HG03520 (cell line): ENCODE measurements at regions not wholly inside any gene's neighbourhood (a gene's known extent, or its start where the extent isn't known, plus 50 kb on each side); places are given as distances from the start of the nearest gene placed in this dataset.
"Not testable (repeated sequence)": the region's sequence is repeated elsewhere in the genome, so short reads cannot be mapped to it uniquely, and the experiment has no call there.

Experiments used
- ATAC-seq: cut with Tn5 transposase; IDR thresholded peaks from one replicate; pipeline ENCODE4 v1.9.1; 2021; ENCODE audit warnings: mild to moderate bottlenecking, moderate library complexity; ENCODE audit not compliant: unreplicated experiment

DNA sequence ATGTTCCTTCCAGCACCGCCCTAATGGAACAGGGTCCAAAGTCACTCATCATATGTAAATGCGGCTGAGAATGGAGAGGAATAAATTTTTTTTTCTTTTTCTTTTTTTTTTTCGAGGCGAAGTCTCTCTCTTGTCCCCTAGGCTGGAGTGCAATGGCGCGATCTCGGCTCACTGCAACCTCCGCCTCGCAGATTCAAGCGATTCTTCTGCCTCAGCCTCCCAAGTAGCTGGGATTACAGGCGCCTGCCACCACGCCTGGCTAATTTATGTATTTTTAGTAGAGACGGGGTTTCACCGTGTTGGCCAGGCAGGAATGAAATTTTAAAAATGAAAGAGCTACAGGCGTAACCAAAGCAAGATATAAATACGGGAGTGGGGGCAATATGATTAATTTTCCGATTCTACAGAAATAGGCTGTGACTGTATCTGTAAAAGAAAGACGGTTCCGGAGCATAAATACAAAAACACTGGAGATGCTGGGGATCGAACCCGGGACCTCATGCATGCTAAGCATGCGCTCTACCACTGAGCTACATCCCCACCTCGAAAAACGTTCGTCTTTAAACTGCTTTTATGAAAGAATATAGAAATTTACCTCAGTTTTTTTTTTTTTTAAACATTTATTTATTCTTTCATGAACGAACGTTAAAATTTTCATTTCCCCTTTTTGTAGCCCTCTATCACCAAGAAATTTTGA, 132.2 kb downstream of the GPX5 start:
- no peak for ATAC-seq

DNA sequence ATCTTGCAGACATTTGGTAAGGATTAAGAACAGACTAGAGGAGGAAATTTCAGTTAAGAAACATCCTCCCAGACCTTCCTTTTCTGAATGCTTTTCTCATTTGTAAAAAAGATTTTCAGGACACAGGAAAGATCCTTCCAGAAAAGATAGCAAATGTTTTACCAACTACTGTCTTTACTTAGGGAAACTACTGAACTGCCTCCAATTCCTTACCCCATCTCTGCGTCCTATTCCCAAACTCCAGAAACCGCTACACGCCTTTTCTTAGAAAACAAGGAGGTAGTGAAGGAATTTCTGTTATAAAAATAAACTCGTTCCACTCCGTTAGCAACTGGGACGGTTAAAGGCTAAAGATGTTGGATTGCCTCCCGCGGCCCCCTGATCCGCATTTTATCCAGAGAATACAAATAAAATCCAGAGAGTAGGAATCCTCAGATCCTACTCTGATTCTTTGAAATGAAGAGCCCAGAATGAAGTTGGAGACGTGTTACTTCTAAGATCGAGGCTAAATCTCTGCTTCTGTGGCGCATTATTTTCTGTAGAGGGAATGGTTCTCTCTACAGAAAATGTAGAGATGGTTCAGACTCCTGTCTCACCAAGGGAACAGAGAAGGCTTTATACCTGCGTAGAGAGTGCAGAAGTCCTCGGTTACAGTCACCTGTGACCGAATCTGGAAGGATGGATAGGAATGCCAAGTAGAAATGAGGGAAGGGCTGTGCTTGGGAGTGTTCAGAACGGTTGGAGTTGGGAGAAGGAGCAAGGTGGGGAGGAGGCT, 133.0 kb downstream of the GPX5 start:
- ATAC-seq: no peak

DNA sequence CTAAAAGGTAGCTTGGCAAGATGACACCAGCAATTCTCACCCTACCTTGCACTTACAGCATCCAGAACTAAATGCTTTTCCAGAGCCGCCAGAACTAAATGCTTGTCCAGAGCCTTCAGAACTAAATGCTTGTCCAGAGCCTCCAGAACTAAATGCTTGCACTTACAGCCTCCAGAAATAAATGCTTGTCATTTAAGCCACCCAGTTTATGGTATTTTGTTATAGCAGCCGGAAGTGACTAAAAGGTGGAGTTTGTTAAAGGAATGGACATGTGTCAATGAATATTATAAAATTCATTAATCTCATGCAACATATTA, 133.5 kb downstream of the GPX5 start:
- ATAC-seq: no peak

DNA sequence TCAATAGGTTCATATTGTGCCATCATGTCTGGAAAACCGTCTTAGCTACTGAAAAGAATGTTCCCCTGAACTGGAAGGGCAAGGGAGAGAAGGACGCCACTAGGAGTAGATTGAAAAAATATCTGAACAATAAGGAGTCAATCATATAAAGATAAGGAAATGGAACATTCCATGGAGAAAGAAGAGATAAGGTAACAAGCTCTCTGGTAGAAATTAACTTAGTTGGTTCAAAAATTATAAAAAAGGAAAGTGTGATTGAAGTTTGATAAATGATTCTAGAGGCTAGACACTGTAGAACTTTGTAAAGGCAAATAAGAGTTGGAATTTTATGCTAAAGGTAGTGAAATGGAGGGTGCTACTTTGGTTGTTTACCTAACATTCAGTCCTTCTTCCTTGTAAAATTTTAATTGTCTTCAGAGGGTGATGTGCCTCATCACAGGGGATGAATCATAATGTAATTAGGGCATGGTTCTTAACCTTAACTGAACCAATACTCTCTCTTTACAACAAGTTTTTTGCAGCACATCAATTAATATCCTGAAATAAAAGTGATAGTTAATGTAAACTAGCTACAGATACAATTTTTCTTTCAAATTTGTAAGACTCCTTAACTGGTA, 135.5 kb downstream of the GPX5 start:
- ATAC-seq: no peak

DNA sequence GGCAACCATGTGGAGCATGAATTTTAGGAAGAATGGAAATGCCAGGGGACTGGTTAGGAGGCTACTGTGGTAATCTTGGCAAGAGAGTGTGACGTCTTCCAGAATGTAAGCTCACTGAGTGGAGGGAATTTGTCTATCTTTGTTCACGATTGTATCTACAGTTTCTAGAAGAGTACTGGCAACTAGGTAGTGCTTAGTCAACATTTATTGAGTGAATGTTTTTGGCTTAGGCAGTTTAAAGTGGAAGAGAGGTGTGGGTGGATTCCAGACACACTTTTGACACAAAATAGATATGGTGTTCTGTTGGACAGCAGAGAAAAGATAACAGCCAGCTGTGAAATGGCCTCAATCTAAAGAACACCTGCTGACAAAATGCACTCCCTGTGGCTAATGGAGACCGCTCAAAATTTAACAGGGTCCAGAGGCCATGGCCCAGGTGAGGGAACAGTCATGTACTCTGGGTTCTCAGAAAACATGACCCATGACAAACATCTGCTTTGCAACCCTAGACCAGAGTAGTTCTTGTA, 139.3 kb downstream of the GPX5 start:
- ATAC-seq: no peak

DNA sequence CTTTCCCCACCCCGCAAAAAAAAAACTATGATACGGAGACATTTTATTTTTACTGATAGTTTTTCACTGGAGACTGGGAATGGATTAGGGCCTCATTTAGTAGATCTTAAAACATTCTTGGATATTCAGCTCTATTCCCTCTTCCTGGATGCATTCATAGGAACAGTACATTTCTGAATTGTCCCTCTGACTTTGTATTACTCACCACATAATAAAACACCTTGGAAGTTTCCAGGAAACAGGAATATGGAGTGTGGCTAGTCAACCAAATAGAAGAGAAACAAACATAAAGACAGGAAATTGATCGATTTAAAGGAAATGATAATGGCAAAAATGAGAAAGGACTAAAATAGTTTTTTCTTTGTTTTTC, 147.7 kb downstream of the GPX5 start:
- ATAC-seq: no peak

DNA sequence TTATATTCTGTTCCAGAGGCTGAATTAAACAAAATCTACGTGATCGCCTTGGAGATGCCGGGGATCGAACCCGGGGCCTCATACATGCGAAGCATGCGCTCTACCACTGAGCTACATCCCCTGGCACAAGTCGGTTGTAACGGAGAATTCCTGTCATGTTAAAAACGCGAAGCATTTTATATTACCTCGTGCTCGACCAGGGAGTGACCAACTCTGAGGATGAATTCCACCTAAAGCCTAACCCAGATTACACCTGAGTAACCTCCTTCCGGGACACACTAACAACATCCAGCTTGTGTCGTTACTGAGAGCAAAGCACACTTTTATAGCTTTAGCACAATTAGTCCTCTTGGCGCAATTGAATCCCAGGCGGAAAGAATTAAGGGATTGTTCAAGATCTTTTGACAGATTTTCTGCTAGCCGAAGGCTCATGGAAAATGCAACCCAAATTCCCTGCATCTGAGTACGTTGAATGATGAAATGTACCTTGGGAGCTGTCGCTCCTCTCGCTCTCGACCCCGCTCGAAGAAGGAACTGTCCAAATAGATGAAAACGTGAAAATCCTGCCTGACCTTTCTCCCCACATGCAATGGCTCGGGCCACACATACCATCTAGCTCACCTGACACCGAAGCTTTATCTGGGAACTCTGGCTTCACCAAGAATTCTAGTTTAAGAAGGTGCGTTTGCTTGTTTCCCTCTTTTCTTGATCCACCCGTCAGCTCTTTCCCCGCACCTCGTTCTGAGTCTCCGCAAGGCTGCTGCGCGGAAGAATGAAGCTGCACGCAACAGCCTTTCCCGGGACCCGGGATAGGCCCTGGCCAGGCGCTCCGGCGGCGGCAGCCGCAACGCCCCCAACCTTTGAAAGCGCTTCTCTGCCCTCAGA, 148.3 kb downstream of the GPX5 start:
- ATAC-seq: no peak

DNA sequence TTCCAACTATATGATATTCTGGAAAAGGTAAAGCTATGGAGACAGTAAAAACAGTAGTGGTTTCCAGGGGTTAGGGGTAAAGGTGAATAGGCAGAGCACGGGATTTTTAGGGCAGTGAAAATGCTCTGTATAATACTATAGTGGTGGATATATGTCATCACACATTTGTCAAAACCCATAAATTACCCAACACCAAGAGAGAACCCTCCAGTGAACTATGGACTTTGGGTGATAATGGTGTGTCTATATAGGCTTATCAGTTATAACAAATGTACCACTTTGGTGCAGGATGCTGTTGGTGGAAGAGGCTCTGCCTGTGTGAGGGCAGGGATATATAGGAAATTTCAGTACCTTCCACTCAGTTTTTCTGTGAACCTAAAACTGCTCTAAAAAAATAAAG, 149.9 kb downstream of the GPX5 start:
- ATAC-seq: no peak

DNA sequence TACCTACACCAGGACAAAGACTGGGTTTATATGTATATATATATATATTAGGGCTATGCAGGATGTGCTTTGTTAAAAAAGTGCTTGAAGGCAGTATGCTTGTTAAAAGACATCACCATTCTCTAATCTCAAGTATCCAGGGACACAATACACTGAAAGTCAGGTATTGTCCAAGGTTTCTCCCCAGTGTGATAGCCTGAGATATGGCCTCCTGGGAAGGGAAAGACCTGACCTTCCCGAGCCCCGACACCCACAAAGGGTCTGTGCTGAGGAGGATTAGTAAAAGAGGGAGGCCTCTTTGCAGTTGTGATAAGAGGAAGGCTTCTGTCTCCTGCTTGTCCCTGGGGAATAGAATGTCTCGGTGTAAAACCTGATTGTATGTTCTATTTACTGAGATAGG, 156.9 kb downstream of the GPX5 start:
- ATAC-seq: no peak

DNA sequence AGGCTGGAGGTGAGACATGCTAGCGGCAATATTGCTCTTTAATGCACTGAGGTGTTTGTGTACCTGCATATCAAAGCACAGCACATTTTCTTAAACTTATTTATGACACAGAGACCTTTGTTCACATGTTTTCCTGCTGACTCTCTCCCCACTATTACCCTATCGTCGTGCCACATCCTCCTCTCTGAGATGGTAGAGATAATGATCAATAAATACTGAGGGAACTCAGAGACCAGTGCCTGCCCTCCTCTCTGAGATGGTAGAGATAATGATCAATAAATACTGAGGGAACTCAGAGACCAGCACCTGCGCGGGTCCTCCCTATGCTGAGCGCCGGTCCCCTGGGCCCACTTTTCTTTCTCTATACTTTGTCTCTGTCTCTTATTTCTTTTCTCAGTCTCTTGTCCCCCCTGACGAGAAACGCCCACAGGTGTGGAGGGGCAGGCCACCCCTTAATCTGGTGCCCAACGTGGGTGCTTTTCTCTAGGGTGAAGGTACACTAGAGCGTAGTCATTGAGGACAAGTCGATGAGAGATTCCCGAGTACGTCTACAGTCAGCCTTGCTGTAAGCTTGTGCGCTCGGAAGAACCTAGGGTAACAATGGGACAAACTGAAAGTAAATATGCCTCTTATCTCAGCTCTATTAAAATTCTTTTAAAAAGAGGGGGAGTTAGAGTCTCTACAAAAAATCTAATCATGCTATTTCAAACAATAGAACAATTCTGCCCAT, 157.4 kb downstream of the GPX5 start:
- ATAC-seq: not testable (repeated sequence)

DNA sequence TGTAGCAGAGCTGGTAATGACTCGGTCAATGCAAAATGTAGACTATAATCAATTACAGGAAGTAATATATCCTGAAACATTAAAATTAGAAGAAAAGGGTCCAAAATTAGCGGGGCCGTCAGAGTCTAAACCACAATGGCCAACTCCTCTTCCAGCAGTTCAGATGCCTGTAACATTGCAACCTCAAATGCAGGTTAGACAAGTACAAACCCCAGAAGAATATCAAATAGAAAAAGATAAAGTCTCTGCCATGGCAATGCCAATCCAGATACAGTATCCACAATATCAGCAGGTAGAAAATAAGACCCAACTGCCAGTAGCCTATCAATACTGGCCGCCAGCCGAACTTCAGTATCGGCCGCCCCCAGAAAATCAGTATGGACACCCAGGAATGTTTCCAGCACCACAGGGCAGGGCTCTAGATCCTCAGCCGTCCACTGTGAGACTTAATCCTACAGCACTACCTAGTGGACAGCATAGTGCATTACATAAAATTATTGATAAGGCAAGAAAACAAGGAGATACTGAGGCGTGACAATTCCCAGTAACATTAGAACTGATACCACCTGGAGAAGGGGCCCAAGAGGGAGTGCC, 158.4 kb downstream of the GPX5 start:
- no peak for ATAC-seq

DNA sequence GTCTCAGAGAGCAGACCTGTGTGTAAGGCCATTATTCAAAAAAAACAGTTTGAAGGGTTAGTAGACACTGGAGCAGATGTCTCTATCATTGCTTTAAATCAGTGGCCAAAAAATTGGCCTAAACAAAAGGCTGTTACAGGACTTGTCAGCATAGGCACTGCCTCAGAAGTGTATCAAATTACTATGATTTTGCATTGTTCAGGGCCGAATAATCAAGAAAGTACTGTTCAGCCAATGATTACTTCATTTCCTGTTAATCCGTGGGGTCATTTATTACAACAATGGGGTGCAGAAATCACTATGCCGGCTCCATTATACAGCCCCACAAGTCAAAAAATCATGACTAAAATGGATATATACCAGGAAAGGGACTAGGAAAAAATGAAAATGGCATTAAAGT, 160.3 kb downstream of the GPX5 start:
- ATAC-seq: not testable (repeated sequence)

DNA sequence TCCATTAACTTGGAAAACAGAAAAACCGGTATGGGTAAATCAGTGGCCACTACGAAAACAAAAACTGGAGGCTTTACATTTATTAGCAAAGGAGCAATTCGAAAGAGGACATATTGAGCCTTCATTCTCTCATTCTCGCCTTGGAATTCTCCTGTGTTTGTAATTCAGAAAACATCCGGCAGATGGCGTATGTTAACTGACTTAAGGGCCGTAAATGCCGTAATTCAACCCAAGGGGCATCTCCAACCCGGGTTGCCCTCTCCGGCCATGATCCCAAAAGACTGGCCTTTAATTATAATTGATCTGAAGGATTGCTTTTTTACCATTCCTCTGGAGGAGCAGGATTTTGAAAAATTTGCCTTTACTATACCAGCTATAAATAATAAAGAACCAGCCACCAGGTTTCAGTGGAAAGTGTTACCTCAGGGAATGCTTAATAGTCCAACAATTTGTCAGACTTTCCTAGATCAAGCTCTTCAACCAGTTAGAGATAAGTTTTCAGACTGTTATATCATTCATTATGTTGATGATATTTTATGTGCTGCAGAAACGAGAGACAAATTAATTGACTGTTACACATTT, 160.9 kb downstream of the GPX5 start:
- ATAC-seq: not testable (repeated sequence)

DNA sequence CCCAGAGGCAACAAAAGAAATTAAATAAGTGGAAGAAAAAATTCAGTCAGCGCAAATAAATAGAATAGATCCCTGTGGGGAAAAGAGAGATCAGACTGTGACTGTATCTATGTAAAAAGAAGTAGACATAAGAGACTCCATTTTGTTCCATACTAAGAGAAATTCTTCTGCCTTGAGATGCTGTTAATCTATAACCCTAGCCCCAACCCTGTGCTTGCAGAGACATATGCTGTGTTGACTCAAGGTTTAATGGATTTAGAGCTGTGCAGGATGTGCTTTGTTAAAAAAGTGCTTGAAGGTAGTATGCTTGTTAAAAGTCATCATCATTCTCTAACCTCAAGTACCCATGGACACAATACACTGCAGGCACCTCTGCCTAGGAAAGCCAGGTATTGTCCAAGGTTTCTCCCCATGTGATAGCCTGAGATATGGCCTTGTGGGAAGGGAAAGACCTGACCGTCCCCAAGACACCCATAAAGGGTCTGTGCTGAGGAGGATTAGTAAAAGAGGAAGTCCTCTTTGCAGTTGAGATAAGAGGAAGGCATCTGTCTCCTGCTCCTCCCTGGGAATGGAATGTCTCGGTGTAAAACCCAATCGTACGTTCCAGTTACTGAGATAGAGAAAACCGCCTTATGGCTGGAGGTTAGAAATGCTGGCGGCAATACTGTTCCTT, 161.8 kb downstream of the GPX5 start:
- not testable (repeated sequence) for ATAC-seq

DNA sequence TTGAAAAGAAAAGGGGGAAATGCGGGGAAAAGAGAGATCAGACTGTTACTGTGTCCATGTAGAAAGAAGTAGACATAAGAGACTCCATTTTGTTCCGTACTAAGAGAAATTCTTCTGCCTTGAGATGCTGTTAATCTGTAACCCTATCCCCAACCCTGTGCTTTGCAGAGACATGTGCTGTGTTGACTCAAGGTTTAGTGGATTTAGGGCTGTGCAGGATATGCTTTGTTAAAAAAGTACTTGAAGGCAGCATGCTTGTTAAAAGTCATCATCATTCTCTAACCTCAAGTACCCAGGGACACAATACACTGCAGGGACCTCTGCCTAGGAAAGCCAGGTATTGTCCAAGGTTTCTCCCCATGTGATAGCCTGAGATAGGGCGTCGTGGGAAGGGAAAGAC, 166.3 kb downstream of the GPX5 start:
- ATAC-seq: not testable (repeated sequence)

DNA sequence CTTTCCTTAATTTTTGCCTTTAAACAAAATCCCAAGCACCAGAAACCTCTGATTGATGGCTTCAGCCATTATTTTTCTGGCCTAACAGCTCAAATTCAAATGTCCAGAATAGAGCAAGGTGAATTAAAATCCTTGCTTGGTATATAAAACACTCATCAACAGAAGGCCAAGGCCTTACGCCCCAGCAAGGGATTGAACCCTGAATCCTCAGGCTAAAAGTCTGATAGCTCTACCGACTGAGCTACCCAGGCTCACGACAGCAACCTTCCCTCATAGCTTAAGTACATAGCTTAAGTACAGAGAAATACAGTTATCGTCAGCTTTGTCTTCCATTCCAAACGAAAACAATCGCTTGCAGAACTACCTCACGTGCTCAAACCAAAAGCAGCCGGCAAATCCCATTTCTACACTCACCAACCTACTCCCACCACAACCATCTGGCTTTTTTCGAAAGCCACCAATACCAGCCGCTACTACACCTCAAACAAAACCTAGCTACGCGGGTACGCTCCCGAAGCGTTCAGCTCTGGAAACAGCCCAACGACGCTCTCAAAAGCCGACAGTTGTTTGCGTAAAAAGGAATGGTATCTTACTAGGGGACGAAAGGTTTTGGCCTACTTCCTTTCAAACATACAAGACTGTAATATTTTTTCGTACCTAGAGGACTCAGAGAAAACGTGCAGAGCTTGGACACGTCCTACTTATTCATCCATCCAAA, 167.5 kb downstream of the GPX5 start:
- no peak for ATAC-seq

DNA sequence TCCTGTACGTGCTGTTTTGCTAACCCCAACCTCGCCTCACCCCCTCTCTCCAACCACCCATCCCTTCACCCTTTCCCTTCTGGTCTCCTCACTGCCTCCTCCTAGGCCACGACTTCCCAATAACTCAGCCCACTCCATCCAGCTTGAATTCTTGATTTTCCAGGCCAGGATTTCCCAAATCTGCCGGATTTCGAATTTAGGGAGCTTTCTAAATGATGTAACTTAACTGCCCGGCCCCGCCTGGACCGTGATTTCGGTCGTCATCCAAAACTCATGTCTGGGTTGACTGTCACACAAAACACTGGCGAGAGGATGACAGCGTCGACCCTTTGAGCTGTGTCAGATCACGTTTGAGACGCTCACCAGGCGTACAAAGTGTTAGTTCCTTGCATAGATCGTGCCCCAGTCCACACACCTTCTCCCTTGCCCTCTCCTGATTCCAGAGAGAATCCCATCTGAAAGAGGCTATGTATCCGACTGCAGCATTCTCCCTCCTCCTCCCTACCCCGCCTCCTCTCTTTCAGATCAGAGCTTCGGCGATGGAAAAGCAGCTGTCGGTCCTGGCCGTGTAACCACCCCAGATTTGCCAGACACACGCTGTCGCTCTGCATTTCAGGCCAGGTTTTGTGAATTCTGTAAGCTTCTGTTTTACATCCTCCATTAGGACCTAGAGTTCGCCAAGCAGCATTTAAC, 168.2 kb downstream of the GPX5 start:
- no peak for ATAC-seq

DNA sequence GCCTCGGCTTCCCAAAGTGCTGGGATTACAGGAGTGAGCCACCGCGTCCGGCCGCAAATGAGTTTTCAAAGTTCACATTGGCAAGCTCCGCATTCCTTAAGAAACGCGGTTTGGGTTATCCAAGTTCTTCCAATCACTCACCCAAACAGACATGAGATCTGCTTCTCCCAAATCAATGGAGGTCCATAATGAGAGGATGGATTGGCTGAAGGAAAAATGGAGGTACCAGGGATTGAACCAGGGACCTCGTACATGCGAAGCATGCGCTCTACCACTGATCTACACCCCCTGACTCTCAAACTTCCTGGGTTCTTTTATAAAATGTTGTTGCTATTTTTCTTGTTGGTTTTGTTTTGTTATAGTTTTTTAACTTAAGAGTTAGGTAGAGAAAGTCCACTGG, 170.0 kb downstream of the GPX5 start:
- no peak for ATAC-seq
